GM12892 (cell line): ENCODE measurements at regions not wholly inside any gene's neighbourhood (a gene's known extent, or its start where the extent isn't known, plus 50 kb on each side); places are given as distances from the start of the nearest gene placed in this dataset.

Experiments used
- POLR2A ChIP-seq: IDR thresholded peaks from 2 replicates; pipeline ENCODE4 v1.6.1; 2011; ENCODE audit warnings: low read depth, low read length, control low read depth
- POLR2AphosphoS5 ChIP-seq: IDR thresholded peaks from 2 replicates; pipeline ENCODE4 v1.6.1; 2011; ENCODE audit warnings: low read depth, low read length, control low read depth
- TAF1 ChIP-seq: IDR thresholded peaks from 2 replicates; pipeline ENCODE4 v1.6.1; 2011; ENCODE audit warnings: low read depth, mild to moderate bottlenecking, control low read depth, low read length, borderline replicate concordance

DNA sequence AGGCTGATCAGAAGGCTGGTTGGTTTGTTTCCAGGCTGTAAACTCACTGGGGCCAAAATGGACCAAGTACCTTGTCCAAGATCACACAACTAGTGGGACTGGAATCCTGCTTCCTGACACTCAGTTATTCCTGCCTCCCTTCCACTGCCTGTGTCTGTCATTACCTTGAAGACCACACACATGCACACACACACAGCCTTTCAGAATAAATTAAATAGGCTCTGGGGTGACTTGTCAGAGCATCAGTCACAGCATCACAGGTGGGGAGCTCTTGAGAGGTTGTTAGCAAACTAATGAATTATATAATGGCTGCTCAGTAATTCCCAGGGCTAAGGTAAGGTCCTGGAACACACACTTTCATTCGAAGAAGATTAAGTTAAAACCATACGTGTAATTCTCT is 231.8 kb downstream of the UACA start:
- TF ChIP-seq POLR2AphosphoS5 (no peak), POLR2A (no peak), TAF1 (no peak)
